ENCODE measurements at regions not wholly inside any gene's neighbourhood (a gene's known extent, or its start where the extent isn't known, plus 50 kb on each side); places are given as distances from the start of the nearest gene placed in this dataset.

GRCh38 chr17:13128676-13129075, 110.8 kb upstream of the ELAC2 start:
- Mint-ChIP-seq H3K27ac (no peak overlapping the region), H3K9me3 (no peaks in the 10 kb centered on the region), H3K27me3 (ENCODE audit: insufficient read depth, low read depth, poor library complexity) (peaks cover 4% of the 10 kb centered on the region), H3K4me1 (no peaks in the 10 kb centered on the region), H3K36me3 (ENCODE audit: low read depth) (no peaks in the 10 kb centered on the region), H3K4me3 (no peak overlapping the region)
- no peaks in the 10 kb centered on the region for H3F3A ChIP-seq (replicated peaks; ENCODE audit: low read depth)
- no peak overlapping the region for H3K4me2 ChIP-seq
- TF ChIP-seq ETS1 (IDR thresholded peaks at IDR 0.05) = no peak
- no peak for TF ChIP-seq POLR2AphosphoS5 (IDR thresholded peaks at IDR 0.05; ENCODE audit: low read depth)
- no peak for TF ChIP-seq EZH2phosphoT487 (IDR thresholded peaks at IDR 0.05; ENCODE audit: unreplicated experiment)
- TF ChIP-seq REST (IDR thresholded peaks at IDR 0.05; ENCODE audit: unreplicated experiment) = no peak
- TF ChIP-seq EZH2 (IDR thresholded peaks at IDR 0.05; ENCODE audit: low read depth, unreplicated experiment) = no peak
- no peak for TF ChIP-seq NANOG (IDR thresholded peaks at IDR 0.05; ENCODE audit: borderline replicate concordance)
- TF ChIP-seq CREB1 (CRISPR knock-in tag; IDR thresholded peaks at IDR 0.05; ENCODE audit: low read depth) = no peak
- no peak for TF ChIP-seq STAT1 (IDR thresholded peaks at IDR 0.05; ENCODE audit: unreplicated experiment)
- TF ChIP-seq, protein P1, sequence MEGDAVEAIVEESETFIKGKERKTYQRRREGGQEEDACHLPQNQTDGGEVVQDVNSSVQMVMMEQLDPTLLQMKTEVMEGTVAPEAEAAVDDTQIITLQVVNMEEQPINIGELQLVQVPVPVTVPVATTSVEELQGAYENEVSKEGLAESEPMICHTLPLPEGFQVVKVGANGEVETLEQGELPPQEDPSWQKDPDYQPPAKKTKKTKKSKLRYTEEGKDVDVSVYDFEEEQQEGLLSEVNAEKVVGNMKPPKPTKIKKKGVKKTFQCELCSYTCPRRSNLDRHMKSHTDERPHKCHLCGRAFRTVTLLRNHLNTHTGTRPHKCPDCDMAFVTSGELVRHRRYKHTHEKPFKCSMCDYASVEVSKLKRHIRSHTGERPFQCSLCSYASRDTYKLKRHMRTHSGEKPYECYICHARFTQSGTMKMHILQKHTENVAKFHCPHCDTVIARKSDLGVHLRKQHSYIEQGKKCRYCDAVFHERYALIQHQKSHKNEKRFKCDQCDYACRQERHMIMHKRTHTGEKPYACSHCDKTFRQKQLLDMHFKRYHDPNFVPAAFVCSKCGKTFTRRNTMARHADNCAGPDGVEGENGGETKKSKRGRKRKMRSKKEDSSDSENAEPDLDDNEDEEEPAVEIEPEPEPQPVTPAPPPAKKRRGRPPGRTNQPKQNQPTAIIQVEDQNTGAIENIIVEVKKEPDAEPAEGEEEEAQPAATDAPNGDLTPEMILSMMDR (conservative IDR thresholded peaks at IDR 0.05; ENCODE audit: low read depth in 2 of 2) = no peak
- TF ChIP-seq JUNB (IDR thresholded peaks at IDR 0.05; ENCODE audit: unreplicated experiment) = no peak
- TF ChIP-seq ZNF114 (CRISPR knock-in tag; IDR thresholded peaks at IDR 0.05) = no peak
- no peak for TF ChIP-seq ZNF462 (CRISPR knock-in tag; IDR thresholded peaks at IDR 0.05)
- H3K36me3 ChIP-seq (ENCODE audit: insufficient read depth) = no peaks in the 10 kb centered on the region
- ATAC-seq = no peak
- H2AFZ ChIP-seq = no peak overlapping the region
- no peaks in the 10 kb centered on the region for H3K9me2 ChIP-seq (ENCODE audit: insufficient read depth)
- no peaks in the 10 kb centered on the region for H3K79me2 ChIP-seq (replicated peaks; ENCODE audit: insufficient read depth)
- no peaks in the 10 kb centered on the region for H3K4me1 ChIP-seq (ENCODE audit: insufficient read depth)
- H3K4me3 ChIP-seq = no peak overlapping the region
- H3K27me3 ChIP-seq (ENCODE audit: insufficient read depth) = no peaks in the 10 kb centered on the region
- no peak for DNase-seq (ENCODE audit: low spot score)
- no peaks in the 10 kb centered on the region for H4K20me1 ChIP-seq (replicated peaks; ENCODE audit: insufficient read depth)
- H3K27ac ChIP-seq (ENCODE audit: low read depth) = no peak overlapping the region
